ENCODE measurements at regions not wholly inside any gene's neighbourhood (a gene's known extent, or its start where the extent isn't known, plus 50 kb on each side); places are given as distances from the start of the nearest gene placed in this dataset.
A peak's percentile ranks its signal among the peaks of the same experiment; 100 is the strongest.

- no peak for DNase-seq
Observed at GRCh38 chr4:36494747-36495146, 213.3 kb downstream of the DTHD1 start.

- no peak for DNase-seq
Observed at GRCh38 chr4:36502350-36502749, 220.9 kb downstream of the DTHD1 start.

- DNase-seq, result no peak
Observed at GRCh38 chr4:36508394-36508793, 227.0 kb downstream of the DTHD1 start.

- no peak for DNase-seq
Observed at GRCh38 chr4:36509845-36510244, 228.4 kb downstream of the DTHD1 start.

- no peak for DNase-seq
Observed at GRCh38 chr4:36511785-36512184, 230.4 kb downstream of the DTHD1 start.

- DNase-seq, result no peak
Observed at GRCh38 chr4:36516522-36517095, 235.2 kb downstream of the DTHD1 start.

- no peak for DNase-seq
Observed at GRCh38 chr4:36523182-36523581, 241.8 kb downstream of the DTHD1 start.

GRCh38 chr4:36532670-36533379 is 251.4 kb downstream of the DTHD1 start:
- DNase-seq, result no peak

- DNase-seq, result no peak
Observed at GRCh38 chr4:36533944-36534343, 252.5 kb downstream of the DTHD1 start.

GRCh38 chr4:36547383-36547782 is 266.0 kb downstream of the DTHD1 start:
- DNase-seq, result no peak

- DNase-seq, result no peak
Observed at GRCh38 chr4:36549252-36549651, 267.8 kb downstream of the DTHD1 start.

GRCh38 chr4:36549992-36550391 is 268.6 kb downstream of the DTHD1 start:
- DNase-seq, result no peak

GRCh38 chr4:36551697-36552214 is 270.3 kb downstream of the DTHD1 start:
- DNase-seq, result no peak

- no peak for DNase-seq
Observed at GRCh38 chr4:36553029-36553428, 271.6 kb downstream of the DTHD1 start.

- DNase-seq, result no peak
Observed at GRCh38 chr4:36553453-36553852, 272.0 kb downstream of the DTHD1 start.

GRCh38 chr4:36556984-36557383 is 275.6 kb downstream of the DTHD1 start:
- DNase-seq, result no peak

GRCh38 chr4:36568575-36568974 is 287.2 kb downstream of the DTHD1 start:
- DNase-seq, result no peak

GRCh38 chr4:36573441-36573840 is 292.0 kb downstream of the DTHD1 start:
- DNase-seq, result no peak

- DNase-seq, result peak; percentile 3
Observed at GRCh38 chr4:36574816-36575215, 293.4 kb downstream of the DTHD1 start.

- DNase-seq, result no peak
Observed at GRCh38 chr4:36582198-36582597, 300.8 kb downstream of the DTHD1 start.

- no peak for DNase-seq
Observed at GRCh38 chr4:36587909-36588472, 306.6 kb downstream of the DTHD1 start.

GRCh38 chr4:36590343-36590742 is 308.9 kb downstream of the DTHD1 start:
- DNase-seq, result no peak

- no peak for DNase-seq
Observed at GRCh38 chr4:36601864-36602495, 320.6 kb downstream of the DTHD1 start.

GRCh38 chr4:36609661-36610060 is 328.2 kb downstream of the DTHD1 start:
- DNase-seq, result no peak
